ENCODE measurements at regions not wholly inside any gene's neighbourhood (a gene's known extent, or its start where the extent isn't known, plus 50 kb on each side); places are given as distances from the start of the nearest gene placed in this dataset.

DNA sequence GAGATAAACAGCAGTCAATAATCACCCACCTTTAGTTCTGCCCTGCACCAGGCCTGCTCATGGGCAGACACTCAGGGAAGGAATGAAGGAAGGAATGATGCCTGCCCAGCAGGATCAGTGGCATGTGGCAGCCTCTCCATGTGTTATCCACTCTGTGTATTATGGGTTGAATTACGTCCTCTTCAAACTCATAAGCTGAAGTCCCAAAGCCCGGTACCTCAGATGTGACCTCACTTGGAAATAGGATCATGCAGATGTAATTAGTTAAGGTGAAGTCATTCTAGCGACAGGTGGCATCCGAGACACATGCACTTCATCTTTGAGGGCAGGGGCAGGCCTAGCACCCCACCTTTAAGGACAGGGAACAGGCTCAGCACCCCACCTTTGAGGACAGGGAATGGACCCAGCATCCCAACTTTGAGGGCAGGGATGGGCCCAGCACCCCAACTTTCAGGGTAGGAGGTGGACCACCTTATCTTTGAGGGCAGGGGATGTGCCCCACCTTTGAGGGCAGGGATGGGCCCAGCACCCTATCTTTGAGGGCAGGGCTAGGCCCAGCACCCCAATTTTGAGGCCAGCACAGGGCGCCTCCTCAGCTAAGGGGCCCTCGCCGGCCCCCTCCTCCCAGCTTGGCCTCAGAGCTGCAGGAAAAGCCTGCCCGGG, 127.6 kb downstream of the URI1 start:
- no peak for FAIRE-seq
- no TSS peak for BruUV-seq (replicated peaks)
- TF ChIP-seq SMAD2 (IDR thresholded peaks at IDR 0.05; ENCODE audit: low read depth, low read length) (no peak), ZNF407 (IDR thresholded peaks at IDR 0.05; ENCODE audit: low read depth) (no peak), STAT5B (CRISPR knock-in tag; IDR thresholded peaks at IDR 0.05) (no peak), NONO (IDR thresholded peaks at IDR 0.05; ENCODE audit: low read depth in 2 of 2, low read length in 1 of 2) (no peak), RERE (CRISPR knock-in tag; IDR thresholded peaks at IDR 0.05; ENCODE audit: borderline replicate concordance) (no peak), KLF10 (CRISPR knock-in tag; IDR thresholded peaks at IDR 0.05) (no peak), ZNF717 (CRISPR knock-in tag; IDR thresholded peaks at IDR 0.05) (no peak), ZNF232 (CRISPR knock-in tag; IDR thresholded peaks at IDR 0.05) (no peak), PURB (CRISPR knock-in tag; IDR thresholded peaks at IDR 0.05; ENCODE audit: low read depth) (no peak)

More for the DNA sequence above, 127.6 kb downstream of the URI1 start:
- intact Hi-C loops (cut with micrococcal nuclease), result no loop called here
- no peak for ATAC-seq
- no peak overlapping the region for H2AFZ ChIP-seq (ENCODE audit: low read depth, low read length)
- H3K9me1 ChIP-seq (ENCODE audit: control insufficient read depth, insufficient read depth, low read length), result no peaks in the 10 kb centered on the region
- no peak overlapping the region for H3K4me2 ChIP-seq (ENCODE audit: insufficient read depth, low read length)
- DNase-seq (ENCODE audit: extremely low read depth in 1 of 4, low spot score in 3 of 4), result no peak
- in situ Hi-C loops (cut with MboI), result no loop called here
- H3K79me2 ChIP-seq (ENCODE audit: control insufficient read depth, insufficient read depth, low read length), result no peaks in the 10 kb centered on the region
- peaks cover 0 to 9% of the 10 kb centered on the region in 2 experiments; a peak in 2 of 5 replicates for H3K4me1 ChIP-seq (replicated peaks in 1 of 2; ENCODE audit: control insufficient read depth in 2 of 2, insufficient read depth in 2 of 2, low read length in 2 of 2)
- H3K9ac ChIP-seq (ENCODE audit: insufficient read depth in 1 of 2, low read depth in 2 of 2, low read length in 2 of 2), result no peak overlapping the region
- H3K27me3 ChIP-seq (ENCODE audit: control insufficient read depth in 2 of 2, insufficient read depth in 2 of 2, low read length in 2 of 2), result peaks cover 22 to 61% of the 10 kb centered on the region in 2 experiments; a peak in 4 of 5 replicates
- H3K4me3 ChIP-seq, result no peak overlapping the region
- H3K27ac ChIP-seq (ENCODE audit: extremely low read depth, low read depth, low read length), result no peak overlapping the region
- H4K20me1 ChIP-seq (replicated peaks; ENCODE audit: control insufficient read depth, insufficient read depth, low read length), result peaks cover 10% of the 10 kb centered on the region; the same call in 1 of the 2 replicates
- H3K9me3 ChIP-seq (replicated peaks; ENCODE audit: control insufficient read depth, insufficient read depth, low read depth, low read length), result no peaks in the 10 kb centered on the region
- no peaks in the 10 kb centered on the region for H3K36me3 ChIP-seq (ENCODE audit: control insufficient read depth, insufficient read depth, low read length)
- CTCF ChIA-PET (ENCODE audit: low intra/inter-chr PET ratio), result no interaction called here
- 0% methylated on average over 8 of the region's 8 CpGs for WGBS (ENCODE audit: insufficient coverage, low coverage, missing lambda C conversion rate)
- POLR2A ChIA-PET, result interaction anchor here (1.0 to 1.3 kb wide), 2 partner anchors 10 kb away, joined by 3 read pairs; no protein-coding TSS in a partner anchor

Measured in K562 (cell line).